ENCODE measurements at regions not wholly inside any gene's neighbourhood (a gene's known extent, or its start where the extent isn't known, plus 50 kb on each side); places are given as distances from the start of the nearest gene placed in this dataset.

GRCh38 chr22:48585916-48586798 is 1241.5 kb downstream of the BRD1 start:
- H3K27me3 ChIP-seq, result peaks cover 0 to 42% (median 17%) of the 10 kb centered on the region in 3 donors

GRCh38 chr22:48584170-48584569 is 1243.5 kb downstream of the BRD1 start:
- DNase-seq, result no peak
- Histone ChIP-seq H3K4me3 (no peak overlapping the region), H3K9me3 (no peaks in the 10 kb centered on the region), H3K36me3 (no peaks in the 10 kb centered on the region), H3K4me1 (peaks cover 0 to 9% (median 8%) of the 10 kb centered on the region in 4 donors), H3K27me3 (peaks cover 0 to 42% (median 17%) of the 10 kb centered on the region in 3 donors), H3K27ac (no peak overlapping the region)
- TF ChIP-seq EP300 (IDR thresholded peaks at IDR 0.05) (no peak), CTCF (IDR thresholded peaks at IDR 0.05) (no peak), POLR2A (IDR thresholded peaks at IDR 0.05) (no peak), POLR2AphosphoS5 (IDR thresholded peaks at IDR 0.05) (no peak)
- intact Hi-C loops (cut with DNase I), result no loop called here
- 92 to 95% methylated on average over 3 of the region's 3 CpGs for WGBS, 2 donors

More at GRCh38 chr22:48585916-48586798, 1241.5 kb downstream of the BRD1 start:
- Histone ChIP-seq H3K4me3 (no peak overlapping the region), H3K4me1 (no peaks in the 10 kb centered on the region), H3K27ac (no peak overlapping the region), H3K36me3 (no peaks in the 10 kb centered on the region), H3K9me3 (no peaks in the 10 kb centered on the region)
- whole genome bisulfite sequencing, 2 donors, result 43 to 70% methylated on average over 21 of the region's 21 CpGs
- no peak for TF ChIP-seq POLR2A (IDR thresholded peaks at IDR 0.05)
- TF ChIP-seq CTCF (IDR thresholded peaks at IDR 0.05), result no peak
- no peak for TF ChIP-seq POLR2AphosphoS5 (IDR thresholded peaks at IDR 0.05)
- no peak for TF ChIP-seq EP300 (IDR thresholded peaks at IDR 0.05)
- intact Hi-C loops (cut with DNase I), result no loop called here
- no peak for DNase-seq

- TF ChIP-seq CTCF (IDR thresholded peaks at IDR 0.05) (no peak), EP300 (IDR thresholded peaks at IDR 0.05) (no peak), POLR2AphosphoS5 (IDR thresholded peaks at IDR 0.05) (no peak), POLR2A (IDR thresholded peaks at IDR 0.05) (no peak)
- H3K9me3 ChIP-seq, result no peaks in the 10 kb centered on the region
- intact Hi-C loops (cut with DNase I), result no loop called here
- peaks cover 5 to 39% (median 21%) of the 10 kb centered on the region in 3 donors for H3K27me3 ChIP-seq
- H3K27ac ChIP-seq, result no peak overlapping the region
- H3K4me1 ChIP-seq, result peaks cover 0 to 19% (median 13%) of the 10 kb centered on the region in 4 donors
- H3K36me3 ChIP-seq, result no peaks in the 10 kb centered on the region
- WGBS, 2 donors, result 60 to 82% methylated on average over 20 of the region's 20 CpGs
- DNase-seq, result no peak
- no peak overlapping the region for H3K4me3 ChIP-seq
Measured at GRCh38 chr22:48581796-48582469, 1245.7 kb downstream of the BRD1 start.

GRCh38 chr22:48581205-48581766 is 1246.4 kb downstream of the BRD1 start:
- DNase-seq, result no peak
- intact Hi-C loops (cut with DNase I), result no loop called here
- Histone ChIP-seq H3K4me3 (no peak overlapping the region), H3K4me1 (peaks cover 0 to 25% (median 17%) of the 10 kb centered on the region in 4 donors), H3K9me3 (no peaks in the 10 kb centered on the region), H3K27ac (no peak overlapping the region), H3K36me3 (no peaks in the 10 kb centered on the region), H3K27me3 (peaks cover 12 to 40% (median 27%) of the 10 kb centered on the region in 3 donors)
- TF ChIP-seq POLR2A (IDR thresholded peaks at IDR 0.05), result no peak
- TF ChIP-seq CTCF (IDR thresholded peaks at IDR 0.05), result no peak
- no peak for TF ChIP-seq EP300 (IDR thresholded peaks at IDR 0.05)
- no peak for TF ChIP-seq POLR2AphosphoS5 (IDR thresholded peaks at IDR 0.05)
- 76 to 84% methylated on average over 23 of the region's 23 CpGs for WGBS, 2 donors
